Right atrium auricular region (tissue), 2 donors: ENCODE measurements at regions not wholly inside any gene's neighbourhood (a gene's known extent, or its start where the extent isn't known, plus 50 kb on each side); places are given as distances from the start of the nearest gene placed in this dataset.

Experiments
- DNase-seq: peaks from one replicate; pipeline ENCODE4 v3.0.0-alpha.2; 2019; ENCODE audit warnings: low spot score
- H3K27ac ChIP-seq, 2 donors: fragments of 200-600 bp; sonication (generic); 1 replicate in 1 of 2; 2 replicates in 1 of 2; pipeline ENCODE4 v1.5.1; 2016 to 2019
- H3K27me3 ChIP-seq, 2 donors: fragments of 200-600 bp; sonication (generic); one replicate each; pipeline versions ENCODE4 v1.5.1 to v1.6.0; 2017 to 2019
- H3K36me3 ChIP-seq: fragments of 200-600 bp; sonication (generic); one replicate; pipeline ENCODE4 v1.5.1; 2016
- H3K4me1 ChIP-seq, 2 donors: fragments of 200-600 bp; sonication (generic); one replicate each; pipeline versions ENCODE4 v1.5.1 to v1.6.0; 2017 to 2019
- H3K4me3 ChIP-seq, 2 donors: fragments of 200-600 bp; sonication (generic); 1 replicate in 1 of 2; 2 replicates in 1 of 2; pipeline ENCODE4 v1.5.1; 2017 to 2019; ENCODE audit warnings: mild to moderate bottlenecking in 1 of 2, moderate library complexity in 1 of 2
- H3K9me3 ChIP-seq, 2 donors: fragments of 200-600 bp; sonication (generic); one replicate each; pipeline ENCODE4 v1.5.1; 2019
- CTCF ChIP-seq, 2 donors: fragments of 200-600 bp; sonication (generic); IDR thresholded peaks; one replicate each; pipeline ENCODE4 v1.5.1; 2019; ENCODE audit warnings: antibody characterized with exemption in 2 of 2

DNA sequence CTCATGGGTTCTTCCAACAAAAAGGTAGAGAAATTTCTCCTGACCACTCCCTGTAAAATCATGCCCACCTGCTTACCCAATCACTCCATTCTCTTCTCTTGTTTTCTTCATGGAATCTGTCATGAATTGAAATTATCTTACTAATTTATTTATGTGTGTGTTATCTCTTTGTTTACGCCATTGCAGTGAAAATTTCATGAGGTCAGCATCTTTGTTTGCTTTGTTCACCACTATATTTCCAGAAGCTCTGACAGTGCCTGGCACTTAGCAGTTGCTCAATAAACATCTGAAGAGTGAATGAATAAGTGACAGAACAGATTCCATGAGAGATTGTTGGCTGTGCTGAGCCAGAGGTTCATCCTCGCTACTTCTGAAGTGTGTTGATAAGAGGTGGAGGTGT, 329.5 kb downstream of the NXPE2 start:
- Histone ChIP-seq H3K4me1 (no peaks in the 10 kb centered on the region), H3K36me3 (no peaks in the 10 kb centered on the region), H3K27ac (no peak overlapping the region), H3K27me3 (no peaks in the 10 kb centered on the region), H3K9me3 (no peaks in the 10 kb centered on the region), H3K4me3 (no peak overlapping the region)
- TF ChIP-seq CTCF (IDR thresholded peaks at IDR 0.05): no peak
- DNase-seq: no peak

DNA sequence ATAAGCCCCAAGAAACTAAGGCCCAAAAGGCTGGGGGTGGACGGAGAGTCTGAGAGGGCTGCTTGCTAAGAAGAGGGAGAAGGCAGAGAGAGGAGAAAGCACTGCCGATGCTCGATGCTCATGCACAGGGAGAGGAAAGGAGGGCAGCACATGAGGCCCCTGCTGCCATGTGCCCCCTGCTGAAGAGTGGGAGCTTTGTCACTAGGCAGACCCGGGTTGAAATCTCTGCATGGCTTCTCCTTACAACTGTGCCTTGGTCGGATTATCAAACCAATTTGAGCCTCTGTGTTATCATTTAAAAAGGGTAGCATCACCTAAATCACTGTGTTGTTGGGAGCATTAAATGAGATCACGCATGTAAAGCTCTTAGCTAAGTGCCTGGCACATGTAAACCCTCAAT, 330.5 kb downstream of the NXPE2 start:
- no peak for DNase-seq
- Histone ChIP-seq H3K4me3 (no peak overlapping the region), H3K9me3 (no peaks in the 10 kb centered on the region), H3K4me1 (no peaks in the 10 kb centered on the region), H3K27me3 (no peaks in the 10 kb centered on the region), H3K27ac (no peak overlapping the region), H3K36me3 (no peaks in the 10 kb centered on the region)
- TF ChIP-seq CTCF (IDR thresholded peaks at IDR 0.05): no peak

DNA sequence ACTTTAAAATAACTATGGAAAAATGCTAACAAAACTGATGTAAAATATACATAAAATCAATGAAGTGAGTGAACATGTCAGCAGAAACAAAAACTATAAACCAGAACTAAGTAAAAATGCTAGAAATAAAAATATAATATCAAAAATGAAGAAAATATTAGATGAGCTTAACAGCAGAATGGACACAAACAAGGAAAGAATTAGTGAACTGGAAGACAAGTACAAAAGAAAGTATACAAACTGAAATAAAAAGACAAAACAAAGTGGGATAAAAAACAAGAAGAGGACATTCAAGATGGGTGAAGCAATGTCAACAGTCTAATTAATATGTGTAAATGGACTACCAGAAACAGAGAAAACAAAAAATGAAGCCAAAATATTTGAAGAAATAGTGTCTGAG, 339.2 kb downstream of the NXPE2 start:
- Histone ChIP-seq H3K4me3 (no peak overlapping the region), H3K27me3 (no peaks in the 10 kb centered on the region), H3K9me3 (peaks cover 0 to 24% of the 10 kb centered on the region in 2 donors), H3K27ac (no peak overlapping the region), H3K4me1 (no peaks in the 10 kb centered on the region), H3K36me3 (no peaks in the 10 kb centered on the region)
- DNase-seq: no peak
- TF ChIP-seq CTCF (IDR thresholded peaks at IDR 0.05): no peak

- Histone ChIP-seq H3K36me3 (no peaks in the 10 kb centered on the region), H3K9me3 (no peaks in the 10 kb centered on the region), H3K4me3 (no peak overlapping the region), H3K27me3 (no peaks in the 10 kb centered on the region), H3K4me1 (no peaks in the 10 kb centered on the region), H3K27ac (no peak overlapping the region)
- DNase-seq: no peak
- no peak for TF ChIP-seq CTCF (IDR thresholded peaks at IDR 0.05)
These were observed 351.8 kb downstream of the NXPE2 start for GRCh38 chr11:115030166-115030565.

GRCh38 chr11:115036406-115037180, 358.3 kb downstream of the NXPE2 start:
- Histone ChIP-seq H3K36me3 (no peaks in the 10 kb centered on the region), H3K4me1 (no peaks in the 10 kb centered on the region), H3K27ac (no peak overlapping the region), H3K4me3 (no peak overlapping the region), H3K27me3 (no peaks in the 10 kb centered on the region), H3K9me3 (no peaks in the 10 kb centered on the region)
- no peak for TF ChIP-seq CTCF (IDR thresholded peaks at IDR 0.05)
- no peak for DNase-seq

- no peak for TF ChIP-seq CTCF (IDR thresholded peaks at IDR 0.05)
- Histone ChIP-seq H3K4me3 (no peak overlapping the region), H3K27ac (no peak overlapping the region), H3K27me3 (no peaks in the 10 kb centered on the region), H3K9me3 (no peaks in the 10 kb centered on the region), H3K36me3 (no peaks in the 10 kb centered on the region), H3K4me1 (no peaks in the 10 kb centered on the region)
- DNase-seq: no peak
These were observed 363.7 kb downstream of the NXPE2 start for GRCh38 chr11:115042002-115042401.
